Adipocyte (in vitro differentiated cells): ENCODE measurements at regions not wholly inside any gene's neighbourhood (a gene's known extent, or its start where the extent isn't known, plus 50 kb on each side); places are given as distances from the start of the nearest gene placed in this dataset.
A peak's percentile ranks its signal among the peaks of the same experiment; 100 is the strongest.

Experiments
- DNase-seq: peaks from one replicate; pipeline ENCODE4 v3.0.0-alpha.2; 2015; ENCODE audit warnings: low read depth
- H3K27me3 ChIP-seq: replicated peaks from 2 replicates; pipeline ENCODE4 v1.7.0; 2013; ENCODE audit warnings: mild to moderate bottlenecking, low read length, moderate library complexity; ENCODE audit not compliant: control insufficient read depth, insufficient read depth
- H3K36me3 ChIP-seq: 2 replicates; pipeline ENCODE4 v1.7.0; 2013; ENCODE audit warnings: low read length, mild to moderate bottlenecking, moderate library complexity; ENCODE audit not compliant: control insufficient read depth, insufficient read depth, severe bottlenecking
- H3K4me1 ChIP-seq: 2 replicates; pipeline ENCODE4 v1.7.0; 2013; ENCODE audit warnings: mild to moderate bottlenecking, low read length, moderate library complexity; ENCODE audit not compliant: control insufficient read depth, insufficient read depth
- H3K4me3 ChIP-seq: 2 replicates; pipeline ENCODE4 v1.7.0; 2013; ENCODE audit warnings: mild to moderate bottlenecking, low read length, moderate library complexity
- H3K9ac ChIP-seq: 2 replicates; pipeline ENCODE4 v1.7.0; 2013; ENCODE audit warnings: mild to moderate bottlenecking, low read length, moderate library complexity
- H3K9me3 ChIP-seq: 2 replicates; pipeline ENCODE4 v1.7.0; 2013; ENCODE audit warnings: mild to moderate bottlenecking, low read length, moderate library complexity; ENCODE audit not compliant: control insufficient read depth

DNA sequence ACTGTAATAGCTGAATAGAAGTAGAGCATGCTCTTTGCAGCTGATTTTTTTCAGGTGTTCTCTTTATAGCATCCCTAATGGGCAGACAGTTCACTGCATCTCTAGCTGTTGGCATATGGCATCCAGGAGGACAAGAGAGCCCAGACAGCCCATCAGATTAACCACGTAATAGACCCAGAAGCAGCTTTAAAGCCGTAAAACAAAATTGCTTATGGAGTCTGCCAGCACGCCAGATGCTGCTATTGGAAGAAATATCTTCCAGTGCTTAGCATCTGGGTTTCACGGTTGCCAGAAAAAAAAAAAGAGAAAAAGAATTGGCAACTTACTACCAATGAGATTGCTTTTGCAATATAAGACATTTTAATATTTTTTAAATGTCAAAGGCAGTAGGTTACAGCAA is 869.4 kb upstream of the NUDT12 start:
- no peak for DNase-seq
- no peaks in the 10 kb centered on the region for H3K36me3 ChIP-seq
- no peaks in the 10 kb centered on the region for H3K27me3 ChIP-seq
- H3K4me1 ChIP-seq, result no peaks in the 10 kb centered on the region
- H3K9ac ChIP-seq, result no peak overlapping the region
- no peaks in the 10 kb centered on the region for H3K9me3 ChIP-seq
- no peak overlapping the region for H3K4me3 ChIP-seq

DNA sequence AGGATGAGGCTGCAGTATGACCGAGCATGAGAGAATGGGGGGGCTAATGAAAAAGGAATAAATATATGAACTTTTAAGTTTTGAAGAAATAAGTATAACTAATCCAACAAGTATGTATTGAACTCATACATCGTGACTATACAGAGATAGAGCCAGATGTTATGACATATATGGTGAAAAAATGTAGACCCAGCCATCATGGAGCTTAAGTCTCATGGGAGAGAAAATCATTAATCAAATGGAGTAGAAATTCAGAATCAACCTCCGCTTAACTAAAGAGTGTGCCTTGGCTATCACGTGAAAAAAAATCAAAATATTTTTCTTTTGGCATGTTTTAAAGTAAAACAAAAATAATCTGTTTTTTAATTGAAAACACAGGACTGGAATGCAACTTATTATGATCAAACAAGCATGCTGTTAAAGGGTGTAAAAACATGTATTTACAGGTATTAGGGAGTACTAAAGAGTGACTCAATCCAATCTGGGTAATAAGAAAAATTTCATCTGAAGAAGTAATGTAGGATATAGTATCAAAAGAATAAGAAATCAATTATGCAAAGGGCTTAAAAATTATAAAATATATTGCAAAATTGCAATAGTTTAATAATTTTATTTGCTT is 868.5 kb upstream of the NUDT12 start:
- Histone ChIP-seq H3K9ac (no peak overlapping the region), H3K9me3 (no peaks in the 10 kb centered on the region), H3K4me1 (no peaks in the 10 kb centered on the region)

DNA sequence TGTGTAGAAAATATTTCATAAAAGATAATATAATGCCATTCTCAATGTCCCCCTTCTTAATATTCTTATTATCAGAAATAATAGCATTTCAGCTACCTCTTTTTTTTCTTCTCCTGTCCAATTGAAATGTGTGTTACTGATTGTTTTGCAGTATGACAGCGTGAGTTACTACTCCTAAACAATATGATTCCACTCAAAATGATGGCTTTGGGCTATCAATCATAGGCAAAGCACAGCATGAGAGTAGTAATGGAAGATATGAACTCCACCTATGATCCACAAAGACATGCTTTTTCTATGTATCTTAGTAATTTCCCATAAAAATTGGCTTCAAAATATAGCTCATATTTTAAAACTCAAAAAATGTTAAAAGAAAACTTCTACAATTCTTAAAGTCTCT is 867.3 kb upstream of the NUDT12 start:
- Histone ChIP-seq H3K36me3 (no peaks in the 10 kb centered on the region), H3K4me1 (no peaks in the 10 kb centered on the region), H3K4me3 (no peak overlapping the region), H3K9me3 (no peaks in the 10 kb centered on the region), H3K27me3 (no peaks in the 10 kb centered on the region), H3K9ac (no peak overlapping the region)
- no peak for DNase-seq

More for the DNA sequence above, 868.5 kb upstream of the NUDT12 start:
- DNase-seq, result peak; percentile 2
- Histone ChIP-seq H3K27me3 (no peaks in the 10 kb centered on the region), H3K36me3 (no peaks in the 10 kb centered on the region), H3K4me3 (no peak overlapping the region)

DNA sequence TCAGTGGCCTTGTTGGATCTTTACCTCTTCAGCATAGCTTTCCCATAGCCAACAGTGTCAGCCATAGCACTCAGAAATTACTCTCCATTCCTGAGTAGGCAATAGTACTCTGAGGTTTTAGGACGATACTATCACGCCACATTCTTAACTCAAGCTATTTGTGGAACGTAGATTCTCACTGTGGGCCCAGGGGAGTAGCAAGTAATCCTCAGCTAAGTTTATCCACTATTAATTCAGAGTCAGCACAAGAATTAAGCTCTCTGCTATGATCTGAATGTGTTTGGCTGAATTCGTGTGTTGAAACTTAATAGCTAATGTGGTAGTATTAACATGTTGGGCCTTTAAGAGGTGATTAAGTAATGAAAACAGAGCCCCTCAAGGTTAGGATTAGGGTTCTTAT is 858.8 kb upstream of the NUDT12 start:
- H3K4me3 ChIP-seq, result no peak overlapping the region
- H3K9me3 ChIP-seq, result no peaks in the 10 kb centered on the region
- H3K27me3 ChIP-seq, result no peaks in the 10 kb centered on the region
- no peak for DNase-seq
- no peak overlapping the region for H3K9ac ChIP-seq
- no peaks in the 10 kb centered on the region for H3K36me3 ChIP-seq
- H3K4me1 ChIP-seq, result no peaks in the 10 kb centered on the region

DNA sequence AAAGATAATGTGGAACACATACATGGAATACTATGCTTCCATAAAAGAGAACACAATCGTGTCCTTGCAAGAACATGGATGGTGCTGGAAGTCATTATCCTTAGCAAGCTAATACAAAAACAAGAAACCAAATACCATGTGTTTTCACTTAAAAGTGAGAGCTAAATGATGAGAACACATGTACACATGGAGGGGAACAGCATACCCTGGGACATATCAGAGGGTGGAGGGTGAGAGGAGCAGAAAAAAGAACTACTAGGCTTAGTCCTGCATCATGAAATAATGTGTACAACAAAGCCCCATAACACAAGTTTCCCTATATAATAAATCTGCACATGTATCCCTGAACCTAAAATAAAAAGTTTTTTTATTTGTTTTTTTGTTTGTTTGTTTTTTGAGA is 855.5 kb upstream of the NUDT12 start:
- Histone ChIP-seq H3K9me3 (no peaks in the 10 kb centered on the region), H3K4me3 (no peak overlapping the region), H3K4me1 (no peaks in the 10 kb centered on the region), H3K36me3 (no peaks in the 10 kb centered on the region), H3K27me3 (peaks cover 3% of the 10 kb centered on the region), H3K9ac (no peak overlapping the region)
- no peak for DNase-seq

DNA sequence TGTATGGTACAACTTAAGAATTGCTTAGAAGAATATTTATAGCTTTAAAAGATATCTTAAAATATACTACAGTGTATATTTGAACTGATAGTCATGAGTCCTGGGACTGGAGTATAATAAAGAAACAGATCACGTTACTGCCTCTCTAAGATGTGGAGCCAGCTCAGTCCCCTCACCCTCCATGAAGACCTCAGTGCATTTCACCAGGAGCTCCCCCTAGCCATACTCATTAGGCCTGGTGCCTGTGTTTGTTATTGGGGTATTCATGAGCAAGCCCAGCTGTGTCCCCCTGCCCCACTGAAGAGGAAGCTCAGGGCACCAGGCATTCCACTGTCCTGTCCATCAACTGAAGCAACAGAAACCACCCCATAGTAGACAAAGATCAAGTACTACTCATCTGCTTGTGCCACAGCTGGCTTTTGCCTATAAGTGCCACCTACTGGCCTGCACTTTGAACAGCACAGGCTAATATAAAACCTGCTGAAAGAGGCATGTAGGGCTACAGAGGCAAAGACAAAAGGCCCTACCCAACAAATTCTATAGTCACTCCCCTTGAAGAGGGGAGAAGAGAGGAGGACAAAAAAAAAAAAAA is 850.2 kb upstream of the NUDT12 start:
- peak; percentile 50 for DNase-seq

DNA sequence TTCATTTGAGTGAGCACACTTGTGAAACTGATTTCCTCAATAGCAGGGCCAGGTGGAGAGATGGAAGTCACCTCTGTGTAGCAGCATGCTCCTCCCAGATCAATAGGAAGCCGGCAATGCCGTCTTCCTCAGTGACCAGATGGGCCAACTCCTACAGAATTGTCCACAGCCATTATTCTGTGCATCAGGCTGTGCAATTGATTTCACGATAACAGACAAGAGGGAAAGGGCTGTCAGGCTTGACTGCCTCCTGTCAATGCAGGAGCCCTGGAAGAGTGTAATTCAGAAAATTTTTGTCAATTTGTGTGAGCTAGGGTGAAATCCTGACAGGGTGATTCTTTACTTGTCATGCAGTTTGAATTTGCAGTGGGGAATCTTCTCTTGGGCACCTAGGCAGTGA is 838.4 kb upstream of the NUDT12 start:
- no peak for DNase-seq
- Histone ChIP-seq H3K27me3 (no peaks in the 10 kb centered on the region), H3K36me3 (no peaks in the 10 kb centered on the region), H3K9me3 (peaks cover 5% of the 10 kb centered on the region), H3K4me3 (no peak overlapping the region), H3K9ac (no peak overlapping the region), H3K4me1 (no peaks in the 10 kb centered on the region)

More for the DNA sequence above, 850.2 kb upstream of the NUDT12 start:
- peaks cover 3% of the 10 kb centered on the region for H3K27me3 ChIP-seq
- no peaks in the 10 kb centered on the region for H3K36me3 ChIP-seq
- no peaks in the 10 kb centered on the region for H3K9me3 ChIP-seq
- H3K4me1 ChIP-seq, result no peaks in the 10 kb centered on the region
- H3K4me3 ChIP-seq, result no peak overlapping the region
- no peak overlapping the region for H3K9ac ChIP-seq

DNA sequence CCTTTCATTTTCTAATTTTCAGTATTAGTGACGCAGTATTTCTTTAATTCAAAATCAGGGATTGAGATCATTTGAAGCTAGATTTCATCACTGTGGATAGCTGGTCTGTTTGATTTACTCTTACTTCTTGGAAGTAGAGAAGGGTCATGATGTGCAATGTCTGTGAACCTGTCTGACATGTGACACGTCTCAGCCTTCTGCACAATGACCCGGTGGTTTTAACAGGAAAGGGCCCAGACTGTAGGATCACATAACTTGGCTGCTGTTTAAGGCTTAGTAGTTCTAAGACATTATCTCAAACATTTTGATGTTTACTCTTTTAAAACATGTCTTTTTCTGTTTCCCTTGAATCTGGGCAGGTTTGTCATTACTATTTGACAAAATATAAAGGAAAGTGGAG is 823.3 kb upstream of the NUDT12 start:
- no peaks in the 10 kb centered on the region for H3K36me3 ChIP-seq
- H3K9ac ChIP-seq, result no peak overlapping the region
- no peaks in the 10 kb centered on the region for H3K9me3 ChIP-seq
- no peak overlapping the region for H3K4me3 ChIP-seq
- no peak for DNase-seq
- H3K27me3 ChIP-seq, result no peaks in the 10 kb centered on the region
- H3K4me1 ChIP-seq, result no peaks in the 10 kb centered on the region

DNA sequence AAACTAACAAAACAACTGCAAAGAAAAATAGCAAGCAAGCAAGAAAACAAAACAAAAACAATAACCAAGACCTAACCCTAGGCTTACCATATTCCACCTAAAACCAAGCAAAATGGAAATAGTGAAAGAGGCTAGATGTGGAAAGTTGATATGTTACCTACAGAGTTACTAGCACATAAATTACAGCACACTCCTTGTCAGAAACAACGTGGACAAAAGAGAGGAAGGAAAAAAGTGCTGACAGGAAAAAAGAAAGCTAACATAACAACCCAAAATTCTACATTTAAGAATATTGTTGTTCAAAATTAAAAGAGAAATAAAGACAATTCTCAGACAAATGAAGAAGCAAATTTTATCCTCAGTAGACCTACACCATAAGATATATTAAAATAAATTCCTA is 812.8 kb upstream of the NUDT12 start:
- H3K9me3 ChIP-seq, result no peaks in the 10 kb centered on the region
- DNase-seq, result no peak
- H3K4me3 ChIP-seq, result no peak overlapping the region
- no peaks in the 10 kb centered on the region for H3K27me3 ChIP-seq
- H3K9ac ChIP-seq, result no peak overlapping the region
- no peaks in the 10 kb centered on the region for H3K36me3 ChIP-seq
- H3K4me1 ChIP-seq, result no peaks in the 10 kb centered on the region

DNA sequence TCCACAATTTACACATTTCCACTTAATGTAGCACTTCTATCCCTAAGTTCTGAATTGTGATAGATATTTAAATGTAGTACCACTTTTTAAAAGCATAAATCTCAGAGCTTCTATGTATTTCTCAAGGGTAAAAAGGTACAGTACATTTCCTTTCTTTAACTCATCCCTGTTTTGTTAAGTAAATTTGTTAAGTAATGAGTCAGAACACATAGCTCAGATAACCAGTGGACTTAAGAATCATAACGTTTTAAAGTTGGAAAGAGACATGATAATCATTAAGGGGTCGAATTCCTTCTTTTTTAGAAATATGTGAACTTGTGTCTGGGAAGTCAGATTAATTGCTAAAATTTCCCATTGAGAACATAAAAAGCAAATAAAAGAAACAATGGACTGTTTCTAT is 810.2 kb upstream of the NUDT12 start:
- no peaks in the 10 kb centered on the region for H3K4me1 ChIP-seq
- H3K4me3 ChIP-seq, result no peak overlapping the region
- H3K36me3 ChIP-seq, result no peaks in the 10 kb centered on the region
- no peak overlapping the region for H3K9ac ChIP-seq
- H3K27me3 ChIP-seq, result no peaks in the 10 kb centered on the region
- peak; percentile 7 for DNase-seq
- peaks cover 2% of the 10 kb centered on the region for H3K9me3 ChIP-seq

DNA sequence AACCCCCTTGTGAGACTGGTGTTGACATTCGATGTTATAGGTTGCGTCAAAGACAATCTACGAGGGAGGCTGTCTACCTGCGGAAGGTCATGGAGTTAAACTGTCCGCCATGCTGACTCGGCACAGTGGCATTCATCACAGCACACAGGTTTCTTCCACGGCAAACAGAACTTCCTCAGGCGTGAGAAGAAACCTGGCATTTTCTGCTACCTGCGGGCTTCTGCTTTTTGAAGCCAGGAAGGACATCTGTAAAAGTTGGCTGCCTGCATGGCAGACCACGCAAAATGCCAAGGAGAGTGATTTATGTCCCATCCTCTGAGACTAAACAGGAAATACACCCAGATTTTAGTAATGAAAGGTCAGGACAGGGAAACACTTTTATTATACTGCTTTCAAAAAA is 809.8 kb upstream of the NUDT12 start:
- H3K9me3 ChIP-seq, result peaks cover 5% of the 10 kb centered on the region
- no peaks in the 10 kb centered on the region for H3K4me1 ChIP-seq
- no peak overlapping the region for H3K4me3 ChIP-seq
- no peaks in the 10 kb centered on the region for H3K27me3 ChIP-seq
- no peak overlapping the region for H3K9ac ChIP-seq
- no peaks in the 10 kb centered on the region for H3K36me3 ChIP-seq
- DNase-seq, result no peak

DNA sequence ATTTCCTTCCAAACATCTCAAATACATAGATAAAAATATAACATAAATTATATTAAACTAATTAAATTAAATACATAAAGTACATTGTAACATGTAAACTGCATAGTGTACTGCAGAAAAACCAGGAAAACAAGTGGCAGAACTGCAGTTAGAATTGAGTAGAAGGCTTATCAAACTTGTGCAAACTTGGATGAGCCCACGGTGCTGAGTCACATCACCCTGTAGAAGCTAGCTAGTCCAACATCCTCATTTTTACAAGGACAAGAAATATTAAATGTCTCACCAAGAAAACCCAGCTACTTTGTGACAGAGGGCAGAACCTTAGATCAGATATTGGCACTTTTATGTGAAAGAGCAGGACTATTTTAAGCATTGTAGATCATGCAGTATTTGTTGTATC is 807.9 kb upstream of the NUDT12 start:
- Histone ChIP-seq H3K36me3 (no peaks in the 10 kb centered on the region), H3K4me3 (no peak overlapping the region), H3K9ac (no peak overlapping the region), H3K9me3 (peaks cover 5% of the 10 kb centered on the region), H3K27me3 (no peaks in the 10 kb centered on the region), H3K4me1 (no peaks in the 10 kb centered on the region)
- DNase-seq, result no peak
